ENCODE measurements at regions not wholly inside any gene's neighbourhood (a gene's known extent, or its start where the extent isn't known, plus 50 kb on each side); places are given as distances from the start of the nearest gene placed in this dataset.

- H3K4me1 ChIP-seq (ENCODE audit: insufficient read depth, low read length), result peaks cover 9% of the 10 kb centered on the region
- H3K4me3 Mint-ChIP-seq (ENCODE audit: unreplicated experiment), result no peak overlapping the region
- H2AFZ ChIP-seq (ENCODE audit: low read depth, low read length), result no peak overlapping the region
- no peaks in the 10 kb centered on the region for H3K36me3 ChIP-seq (ENCODE audit: insufficient read depth, low read length)
- H3K4me3 ChIP-seq (ENCODE audit: insufficient read depth, low read depth, low read length), result no peak overlapping the region
- H3K27me3 ChIP-seq (ENCODE audit: insufficient read depth, low read length), result no peaks in the 10 kb centered on the region
- no peaks in the 10 kb centered on the region for H3K9me3 Mint-ChIP-seq (ENCODE audit: unreplicated experiment)
- TF ChIP-seq CTCF (IDR thresholded peaks at IDR 0.05; ENCODE audit: insufficient read depth, low read depth, low read length) (no peak), EZH2 (IDR thresholded peaks at IDR 0.05; ENCODE audit: insufficient read depth, low read length) (no peak)
- H3K79me2 ChIP-seq (ENCODE audit: insufficient read depth, low read length), result no peaks in the 10 kb centered on the region
- H3K27ac ChIP-seq (ENCODE audit: low read depth, low read length), result peak overlapping the region; percentile 51
- peaks cover 4% of the 10 kb centered on the region for H3K4me1 Mint-ChIP-seq (ENCODE audit: low read depth, unreplicated experiment)
- no peak overlapping the region for H3K27ac Mint-ChIP-seq (ENCODE audit: unreplicated experiment)
- no peaks in the 10 kb centered on the region for H4K20me1 ChIP-seq (ENCODE audit: insufficient read depth, low read length)
- H3K9ac ChIP-seq (ENCODE audit: low read length), result peak overlapping the region; percentile 42
- peak; percentile 76 for DNase-seq (ENCODE audit: low read depth)
- FAIRE-seq, result peak; percentile 49
- H3K27me3 Mint-ChIP-seq (ENCODE audit: low read depth, unreplicated experiment), result peaks cover 6% of the 10 kb centered on the region
- H3K9me3 ChIP-seq (ENCODE audit: insufficient read depth, low read depth, low read length), result no peaks in the 10 kb centered on the region
- no peaks in the 10 kb centered on the region for H3K36me3 Mint-ChIP-seq (ENCODE audit: low read depth, unreplicated experiment)
- H3K4me2 ChIP-seq (ENCODE audit: low read length), result peak overlapping the region; percentile 41
Measured at GRCh38 chr5:38719916-38720315, 125.9 kb upstream of the OSMR start.

- Histone ChIP-seq H3K4me1 (ENCODE audit: insufficient read depth, low read length) (peaks cover 13% of the 10 kb centered on the region), H3K27ac (ENCODE audit: low read depth, low read length) (peak overlapping the region; percentile 49), H3K9me3 (ENCODE audit: insufficient read depth, low read depth, low read length) (no peaks in the 10 kb centered on the region), H3K4me3 (ENCODE audit: insufficient read depth, low read depth, low read length) (no peak overlapping the region), H3K79me2 (ENCODE audit: insufficient read depth, low read length) (no peaks in the 10 kb centered on the region), H3K36me3 (ENCODE audit: insufficient read depth, low read length) (no peaks in the 10 kb centered on the region), H3K9ac (ENCODE audit: low read length) (no peak overlapping the region), H2AFZ (ENCODE audit: low read depth, low read length) (no peak overlapping the region), H4K20me1 (ENCODE audit: insufficient read depth, low read length) (no peaks in the 10 kb centered on the region), H3K27me3 (ENCODE audit: insufficient read depth, low read length) (no peaks in the 10 kb centered on the region), H3K4me2 (ENCODE audit: low read length) (no peak overlapping the region)
- no peak overlapping the region for H3K27ac Mint-ChIP-seq (ENCODE audit: unreplicated experiment)
- no peak overlapping the region for H3K4me3 Mint-ChIP-seq (ENCODE audit: unreplicated experiment)
- TF ChIP-seq CTCF (IDR thresholded peaks at IDR 0.05; ENCODE audit: insufficient read depth, low read depth, low read length), result no peak
- TF ChIP-seq EZH2 (IDR thresholded peaks at IDR 0.05; ENCODE audit: insufficient read depth, low read length), result no peak
- H3K36me3 Mint-ChIP-seq (ENCODE audit: low read depth, unreplicated experiment), result no peaks in the 10 kb centered on the region
- no peaks in the 10 kb centered on the region for H3K9me3 Mint-ChIP-seq (ENCODE audit: unreplicated experiment)
- H3K27me3 Mint-ChIP-seq (ENCODE audit: low read depth, unreplicated experiment), result peaks cover 6% of the 10 kb centered on the region
- DNase-seq (ENCODE audit: low read depth) (no peak), FAIRE-seq (no peak)
- H3K4me1 Mint-ChIP-seq (ENCODE audit: low read depth, unreplicated experiment), result peaks cover 4% of the 10 kb centered on the region
Measured at GRCh38 chr5:38720554-38721361, 125.1 kb upstream of the OSMR start.

GRCh38 chr5:38722918-38723317, 122.9 kb upstream of the OSMR start:
- no peak for DNase-seq (ENCODE audit: low read depth)
- Histone ChIP-seq H3K4me2 (ENCODE audit: low read length) (no peak overlapping the region), H2AFZ (ENCODE audit: low read depth, low read length) (no peak overlapping the region), H3K4me3 (ENCODE audit: insufficient read depth, low read depth, low read length) (no peak overlapping the region), H3K27me3 (ENCODE audit: insufficient read depth, low read length) (no peaks in the 10 kb centered on the region), H3K79me2 (ENCODE audit: insufficient read depth, low read length) (no peaks in the 10 kb centered on the region), H3K4me1 (ENCODE audit: insufficient read depth, low read length) (peaks cover 13% of the 10 kb centered on the region), H3K27ac (ENCODE audit: low read depth, low read length) (no peak overlapping the region), H4K20me1 (ENCODE audit: insufficient read depth, low read length) (no peaks in the 10 kb centered on the region), H3K36me3 (ENCODE audit: insufficient read depth, low read length) (no peaks in the 10 kb centered on the region), H3K9ac (ENCODE audit: low read length) (no peak overlapping the region), H3K9me3 (ENCODE audit: insufficient read depth, low read depth, low read length) (no peaks in the 10 kb centered on the region)
- peaks cover 10% of the 10 kb centered on the region for H3K27me3 Mint-ChIP-seq (ENCODE audit: low read depth, unreplicated experiment)
- no peaks in the 10 kb centered on the region for H3K9me3 Mint-ChIP-seq (ENCODE audit: unreplicated experiment)
- peaks cover 4% of the 10 kb centered on the region for H3K4me1 Mint-ChIP-seq (ENCODE audit: low read depth, unreplicated experiment)
- no peak overlapping the region for H3K4me3 Mint-ChIP-seq (ENCODE audit: unreplicated experiment)
- H3K36me3 Mint-ChIP-seq (ENCODE audit: low read depth, unreplicated experiment), result no peaks in the 10 kb centered on the region
- TF ChIP-seq EZH2 (IDR thresholded peaks at IDR 0.05; ENCODE audit: insufficient read depth, low read length) (no peak), CTCF (IDR thresholded peaks at IDR 0.05; ENCODE audit: insufficient read depth, low read depth, low read length) (no peak)
- H3K27ac Mint-ChIP-seq (ENCODE audit: unreplicated experiment), result no peak overlapping the region
- FAIRE-seq, result no peak

Measured in astrocyte (in vitro differentiated cells and primary cell).